Stimulated activated CD4-positive, alpha-beta T cell treated with anti-CD3 and anti-CD28 coated beads, TNF-alpha, amount 100 ng/mL, for 4 hours (primary cell): ENCODE measurements at regions not wholly inside any gene's neighbourhood (a gene's known extent, or its start where the extent isn't known, plus 50 kb on each side); places are given as distances from the start of the nearest gene placed in this dataset.

Experiments used
- DNase-seq, 3 experiments: peaks; one replicate each; pipeline ENCODE4 v3.0.0-alpha.2; 2020; ENCODE audit warnings: low read depth in 3 of 3

- DNase-seq, result no peak
Observed at GRCh38 chr4:81946996-81947395, 426.8 kb downstream of the HNRNPD start.

- no peak for DNase-seq
Observed at GRCh38 chr4:81930506-81931238, 443.1 kb downstream of the HNRNPD start.

- no peak for DNase-seq
Observed at GRCh38 chr4:81923140-81923539, 450.7 kb downstream of the HNRNPD start.

- no peak for DNase-seq
Observed at GRCh38 chr4:81922313-81922712, 450.6 kb upstream of the RASGEF1B start.

GRCh38 chr4:81921751-81922159 lies 450.0 kb upstream of the RASGEF1B start:
- DNase-seq, result no peak

- DNase-seq, result no peak
Observed at GRCh38 chr4:81919810-81920209, 448.1 kb upstream of the RASGEF1B start.

GRCh38 chr4:81919223-81919622 lies 447.5 kb upstream of the RASGEF1B start:
- DNase-seq, result no peak

GRCh38 chr4:81915430-81915829 lies 443.7 kb upstream of the RASGEF1B start:
- DNase-seq, result no peak

GRCh38 chr4:81914623-81915022 lies 442.9 kb upstream of the RASGEF1B start:
- no peak for DNase-seq

- peak; percentile 10 to 21 (median 21) for DNase-seq
Observed at GRCh38 chr4:81913427-81913879, 441.7 kb upstream of the RASGEF1B start.

- DNase-seq, result no peak
Observed at GRCh38 chr4:81912376-81913030, 440.8 kb upstream of the RASGEF1B start.

- DNase-seq, result no peak
Observed at GRCh38 chr4:81906905-81907304, 435.2 kb upstream of the RASGEF1B start.

GRCh38 chr4:81905971-81906370 lies 434.3 kb upstream of the RASGEF1B start:
- DNase-seq, result no peak

- no peak for DNase-seq
Observed at GRCh38 chr4:81904121-81904520, 432.4 kb upstream of the RASGEF1B start.

GRCh38 chr4:81903212-81903611 lies 431.5 kb upstream of the RASGEF1B start:
- no peak for DNase-seq

GRCh38 chr4:81898862-81899504 lies 427.3 kb upstream of the RASGEF1B start:
- no peak for DNase-seq

GRCh38 chr4:81896936-81897335 lies 425.2 kb upstream of the RASGEF1B start:
- DNase-seq, result no peak

- no peak for DNase-seq
Observed at GRCh38 chr4:81891005-81891996, 419.6 kb upstream of the RASGEF1B start.

- DNase-seq, result no peak
Observed at GRCh38 chr4:81884986-81885385, 413.3 kb upstream of the RASGEF1B start.

- no peak for DNase-seq
Observed at GRCh38 chr4:81883530-81884450, 412.1 kb upstream of the RASGEF1B start.

- DNase-seq, result no peak
Observed at GRCh38 chr4:81883004-81883403, 411.3 kb upstream of the RASGEF1B start.
